PC-9 (cell line): ENCODE measurements at regions not wholly inside any gene's neighbourhood (a gene's known extent, or its start where the extent isn't known, plus 50 kb on each side); places are given as distances from the start of the nearest gene placed in this dataset.
A peak's percentile ranks its signal among the peaks of the same experiment; 100 is the strongest.

Experiments
- BruUV-seq: library from RNA; stranded (reverse); fragments of 400-500 nt; replicated peaks from 2 replicates; lab custom pipeline; 2021; lab: Mats Ljungman, UMichigan
- CTCF ChIA-PET: fragments of 300-600 bp; sonication (Branson Sonifier 250); formaldehyde crosslinking; loops from one replicate; lab custom pipeline; 2022; ENCODE audit warnings: antibody characterized with exemption; lab: Charles Lee
- POLR2A ChIA-PET: fragments of 300-600 bp; sonication (Branson Sonifier 250); formaldehyde crosslinking; loops from one replicate; lab custom pipeline; 2022; ENCODE audit warnings: antibody characterized with exemption; ENCODE audit not compliant: unreplicated experiment; lab: Charles Lee
- DNase-seq, 2 experiments: peaks; one replicate each; pipeline versions ENCODE4 v3.0.0 to v3.0.0-alpha.2; 2015 to 2022; ENCODE audit warnings: mixed read lengths in 1 of 2
- H2AFZ ChIP-seq: fragments of 200-600 bp; sonication (generic); 2 replicates; pipeline ENCODE4 v1.8.1; 2017; ENCODE audit warnings: antibody characterized with exemption
- H3F3A ChIP-seq: fragments of 200-600 bp; sonication (generic); 2 replicates; pipeline ENCODE4 v1.8.1; 2017; ENCODE audit warnings: antibody characterized with exemption, mild to moderate bottlenecking, low read depth; ENCODE audit not compliant: insufficient read depth
- H3K27ac ChIP-seq: fragments of 200-600 bp; sonication (generic); 2 replicates; pipeline ENCODE4 v1.6.1; 2016; ENCODE audit warnings: mixed run types
- H3K27me3 ChIP-seq: fragments of 200-600 bp; sonication (generic); 2 replicates; pipeline ENCODE4 v1.6.1; 2016; ENCODE audit warnings: low read depth, mixed run types; ENCODE audit not compliant: insufficient read depth
- H3K36me3 ChIP-seq: fragments of 200-600 bp; sonication (generic); 2 replicates; pipeline ENCODE4 v1.6.1; 2016; ENCODE audit warnings: low read depth, mixed run types
- H3K4me1 ChIP-seq: fragments of 200-600 bp; sonication (generic); replicated peaks from 2 replicates; pipeline ENCODE4 v1.6.1; 2016; ENCODE audit warnings: mixed run types; ENCODE audit not compliant: insufficient read depth
- H3K4me2 ChIP-seq: fragments of 200-600 bp; sonication (generic); 2 replicates; pipeline ENCODE4 v1.6.1; 2017; ENCODE audit warnings: mixed run types
- H3K4me3 ChIP-seq: fragments of 200-600 bp; sonication (generic); 2 replicates; pipeline ENCODE4 v1.6.1; 2016; ENCODE audit warnings: mixed run types
- H3K79me2 ChIP-seq: fragments of 200-600 bp; sonication (generic); 2 replicates; pipeline ENCODE4 v1.6.1; 2017; ENCODE audit warnings: low read depth, mixed run types
- H3K9me2 ChIP-seq: fragments of 200-600 bp; sonication (generic); 2 replicates; pipeline ENCODE4 v1.8.1; 2017; ENCODE audit warnings: mild to moderate bottlenecking; ENCODE audit not compliant: insufficient read depth
- H3K9me3 ChIP-seq: fragments of 200-600 bp; sonication (generic); 2 replicates; pipeline ENCODE4 v1.8.1; 2016; ENCODE audit warnings: low read depth; ENCODE audit not compliant: insufficient read depth
- H4K20me1 ChIP-seq: fragments of 200-600 bp; sonication (generic); 2 replicates; pipeline ENCODE4 v1.8.1; 2017; ENCODE audit not compliant: insufficient read depth
- CTCF ChIP-seq: fragments of 200-600 bp; sonication (generic); conservative IDR thresholded peaks from 2 replicates; pipeline ENCODE4 v1.6.1; 2017; ENCODE audit warnings: mixed run types, antibody characterized with exemption, mild to moderate bottlenecking, moderate library complexity
- EZH2 ChIP-seq: fragments of 200-600 bp; sonication (generic); IDR thresholded peaks from 2 replicates; pipeline ENCODE4 v1.8.0; 2017; ENCODE audit warnings: antibody characterized with exemption, low read depth
- intact Hi-C: fragments of 100-400 bp; cut with micrococcal nuclease; formaldehyde crosslinking; loops from one replicate; pipeline ENCODE4 v1.10.0; 2022; ENCODE audit not compliant: unreplicated experiment

GRCh38 chr5:21688655-21689054 lies 1164.5 kb downstream of the CDH12 start:
- Histone ChIP-seq H3K4me1 (no peaks in the 10 kb centered on the region), H3K79me2 (no peaks in the 10 kb centered on the region), H3K4me2 (no peak overlapping the region), H3K4me3 (no peak overlapping the region), H3K36me3 (no peaks in the 10 kb centered on the region), H3K9me2 (no peaks in the 10 kb centered on the region; the same call in 1 of the 2 replicates), H3K9me3 (no peaks in the 10 kb centered on the region), H4K20me1 (no peaks in the 10 kb centered on the region), H3K27ac (no peak overlapping the region), H3K27me3 (no peaks in the 10 kb centered on the region), H2AFZ (no peak overlapping the region), H3F3A (no peaks in the 10 kb centered on the region)
- POLR2A ChIA-PET = no interaction called here
- intact Hi-C loops = no loop called here
- peak in 1 of 2 experiments; percentile 39 for DNase-seq
- BruUV-seq = no TSS peak
- TF ChIP-seq EZH2 (no peak), CTCF (no peak)
- CTCF ChIA-PET = no interaction called here

- H3K9me3 ChIP-seq = no peaks in the 10 kb centered on the region
- intact Hi-C loops = no loop called here
- no peak for TF ChIP-seq CTCF
- no peak for TF ChIP-seq EZH2
- H4K20me1 ChIP-seq = no peaks in the 10 kb centered on the region
- H3K27me3 ChIP-seq = no peaks in the 10 kb centered on the region
- no peak overlapping the region for H3K4me2 ChIP-seq
- ChIA-PET CTCF (no interaction called here), POLR2A (no interaction called here)
- no peaks in the 10 kb centered on the region; the same call in 1 of the 2 replicates for H3K9me2 ChIP-seq
- no peaks in the 10 kb centered on the region for H3F3A ChIP-seq
- DNase-seq = no peak
- no peaks in the 10 kb centered on the region for H3K79me2 ChIP-seq
- H3K27ac ChIP-seq = no peak overlapping the region
- BruUV-seq = no TSS peak
- H3K4me3 ChIP-seq = no peak overlapping the region
- H3K36me3 ChIP-seq = no peaks in the 10 kb centered on the region
- H3K4me1 ChIP-seq = no peaks in the 10 kb centered on the region
- no peak overlapping the region for H2AFZ ChIP-seq
Measured at GRCh38 chr5:21687621-21688020, 1165.5 kb downstream of the CDH12 start.

- Histone ChIP-seq H3K4me3 (no peak overlapping the region), H3K27ac (no peak overlapping the region), H4K20me1 (no peaks in the 10 kb centered on the region), H3K4me1 (no peaks in the 10 kb centered on the region), H3K36me3 (no peaks in the 10 kb centered on the region), H2AFZ (no peak overlapping the region), H3K27me3 (no peaks in the 10 kb centered on the region), H3K9me3 (no peaks in the 10 kb centered on the region), H3K79me2 (no peaks in the 10 kb centered on the region), H3F3A (no peaks in the 10 kb centered on the region), H3K9me2 (no peaks in the 10 kb centered on the region; the same call in 1 of the 2 replicates), H3K4me2 (no peak overlapping the region)
- TF ChIP-seq CTCF = no peak
- TF ChIP-seq EZH2 = no peak
- intact Hi-C loops = no loop called here
- ChIA-PET POLR2A (interaction anchor here (0.6 kb wide), 1 partner anchor 1893 kb away, joined by 5 read pairs; no protein-coding TSS in a partner anchor), CTCF (no interaction called here)
- DNase-seq = no peak
- BruUV-seq = no TSS peak
Measured at GRCh38 chr5:21686706-21687105, 1166.4 kb downstream of the CDH12 start.
